Spleen (tissue), 11 donors: ENCODE measurements at regions not wholly inside any gene's neighbourhood (a gene's known extent, or its start where the extent isn't known, plus 50 kb on each side); places are given as distances from the start of the nearest gene placed in this dataset.

Experiments used
- DNase-seq: peaks from one replicate; pipeline ENCODE4 v3.0.0-alpha.2; 2020
- H3K27ac ChIP-seq, 8 donors: fragments of 200-600 bp; sonication (generic) in 7 of 8; 1 replicate in 4 of 8; 2 replicates in 4 of 8; pipeline versions ENCODE4 v1.5.0 to v1.8.0; 2016 to 2021; ENCODE audit warnings: inconsistent platforms in 4 of 8, mild to moderate bottlenecking in 4 of 8, moderate library complexity in 1 of 8
- H3K27me3 ChIP-seq, 7 donors: fragments of 200-600 bp; sonication (generic) in 6 of 7; replicated peaks in 1 of 7; 1 replicate in 4 of 7; 2 replicates in 3 of 7; pipeline versions ENCODE4 v1.5.0 to v1.8.0; 2016 to 2021; ENCODE audit warnings: inconsistent platforms in 3 of 7, mild to moderate bottlenecking in 1 of 7
- H3K36me3 ChIP-seq, 6 donors: fragments of 200-600 bp; sonication (generic) in 5 of 6; 1 replicate in 4 of 6; 2 replicates in 2 of 6; pipeline versions ENCODE4 v1.5.0 to v1.8.0; 2016 to 2021; ENCODE audit warnings: inconsistent platforms in 2 of 6
- H3K4me1 ChIP-seq, 6 donors: fragments of 200-600 bp; sonication (generic) in 5 of 6; 1 replicate in 3 of 6; 2 replicates in 3 of 6; pipeline versions ENCODE4 v1.5.0 to v1.8.0; 2016 to 2021; ENCODE audit warnings: inconsistent platforms in 3 of 6
- H3K4me3 ChIP-seq, 8 donors: fragments of 200-600 bp; sonication (generic) in 7 of 8; 1 replicate in 4 of 8; 2 replicates in 4 of 8; pipeline versions ENCODE4 v1.5.0 to v1.8.0; 2016 to 2021; ENCODE audit warnings: inconsistent platforms in 4 of 8, mild to moderate bottlenecking in 4 of 8, moderate library complexity in 2 of 8
- H3K9me3 ChIP-seq, 8 donors: fragments of 200-600 bp; sonication (generic) in 7 of 8; 1 replicate in 4 of 8; 2 replicates in 4 of 8; pipeline versions ENCODE4 v1.5.0 to v1.8.0; 2016 to 2021; ENCODE audit warnings: inconsistent platforms in 4 of 8
- POLR2A ChIP-seq, 3 donors: fragments of 450-650 bp; IDR thresholded peaks; one replicate each; pipeline ENCODE4 v1.5.1; 2017; ENCODE audit warnings: antibody characterized with exemption in 3 of 3, mild to moderate bottlenecking in 1 of 3
- POLR2AphosphoS5 ChIP-seq, 3 donors: sonication (generic); formaldehyde crosslinking; IDR thresholded peaks; one replicate each; pipeline ENCODE4 v1.5.1; 2017; ENCODE audit warnings: antibody characterized with exemption in 3 of 3
- WGBS, 5 donors: extraction: QIAGEN DNeasy Blood & Tissue Kit in 3 of 5; methylation state at CpG; one replicate each; pipeline versions ENCODE4 v1.1.5 to v1.1.7; 2013 to 2018; 5-methylcytosine and 5-hydroxymethylcytosine counted together
- intact Hi-C: fragments of 100-400 bp; cut with DNase I; formaldehyde crosslinking; loops from one replicate; pipeline ENCODE4 v1.15.0; 2023; ENCODE audit warnings: low total_unique reads
- TF ChIP-seq, protein P1 (sequence below), 11 experiments: fragments of 200-600 bp in 7 of 11; fragments of 450-650 bp in 4 of 11; sonication (generic) in 4 of 11; IDR thresholded peaks in 8 of 11; conservative IDR thresholded peaks in 3 of 11; 1 replicate in 7 of 11; 2 replicates in 4 of 11; pipeline versions ENCODE4 v1.4.0 to v1.8.0; 2016 to 2021; ENCODE audit warnings: antibody characterized with exemption in 11 of 11, inconsistent platforms in 4 of 11, mild to moderate bottlenecking in 1 of 11
- donor health status: healthy with polysubstance abuse.
- donor health status: DM: no; HTN: no; CAD: no; lungs with moderate emphysema.
- donor health status: DM: no; HTN: no; CAD: no.
- donor health status: Bipolar disorder and iron deficiency.
- donor health status: healthy.
- donor health status: DM: no; HTN: no; CAD: no.
- donor health status: DM: yes; HTN: yes; CAD: no.

DNA sequence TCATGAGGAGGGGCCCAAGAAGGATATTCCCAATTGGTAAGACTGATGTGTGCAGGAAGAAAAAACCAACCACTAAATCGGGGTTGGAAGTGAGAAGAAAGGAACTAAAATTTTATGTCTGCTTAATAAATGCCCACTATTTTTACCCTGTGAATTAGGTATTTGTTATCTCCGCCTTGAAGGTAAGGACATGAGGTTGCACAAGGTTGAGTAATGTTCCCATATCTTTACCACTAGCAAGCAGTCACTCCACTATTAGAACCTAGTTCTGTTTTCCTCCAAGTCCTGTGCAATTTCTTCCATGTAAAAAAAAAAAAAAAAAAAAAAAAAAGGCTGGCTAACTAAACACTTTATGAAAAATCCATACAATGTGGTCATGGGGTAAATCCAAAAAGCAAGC, 318.5 kb upstream of the SLCO3A1 start:
- Histone ChIP-seq H3K27me3 (no peaks in the 10 kb centered on the region), H3K27ac (no peak overlapping the region), H3K4me1 (no peaks in the 10 kb centered on the region), H3K4me3 (no peak overlapping the region), H3K36me3 (no peaks in the 10 kb centered on the region), H3K9me3 (no peaks in the 10 kb centered on the region)
- 78 to 93% (median 86%) methylated on average over 2 of the region's 2 CpGs for WGBS, 5 donors
- no peak for DNase-seq
- intact Hi-C loops = no loop called here
- TF ChIP-seq POLR2A (IDR thresholded peaks at IDR 0.05) (no peak), POLR2AphosphoS5 (IDR thresholded peaks at IDR 0.05) (no peak)
- TF ChIP-seq, protein P1, sequence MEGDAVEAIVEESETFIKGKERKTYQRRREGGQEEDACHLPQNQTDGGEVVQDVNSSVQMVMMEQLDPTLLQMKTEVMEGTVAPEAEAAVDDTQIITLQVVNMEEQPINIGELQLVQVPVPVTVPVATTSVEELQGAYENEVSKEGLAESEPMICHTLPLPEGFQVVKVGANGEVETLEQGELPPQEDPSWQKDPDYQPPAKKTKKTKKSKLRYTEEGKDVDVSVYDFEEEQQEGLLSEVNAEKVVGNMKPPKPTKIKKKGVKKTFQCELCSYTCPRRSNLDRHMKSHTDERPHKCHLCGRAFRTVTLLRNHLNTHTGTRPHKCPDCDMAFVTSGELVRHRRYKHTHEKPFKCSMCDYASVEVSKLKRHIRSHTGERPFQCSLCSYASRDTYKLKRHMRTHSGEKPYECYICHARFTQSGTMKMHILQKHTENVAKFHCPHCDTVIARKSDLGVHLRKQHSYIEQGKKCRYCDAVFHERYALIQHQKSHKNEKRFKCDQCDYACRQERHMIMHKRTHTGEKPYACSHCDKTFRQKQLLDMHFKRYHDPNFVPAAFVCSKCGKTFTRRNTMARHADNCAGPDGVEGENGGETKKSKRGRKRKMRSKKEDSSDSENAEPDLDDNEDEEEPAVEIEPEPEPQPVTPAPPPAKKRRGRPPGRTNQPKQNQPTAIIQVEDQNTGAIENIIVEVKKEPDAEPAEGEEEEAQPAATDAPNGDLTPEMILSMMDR (IDR thresholded peaks at IDR 0.05 in 8 of 11, conservative IDR thresholded peaks at IDR 0.05 in 3 of 11) = no peak

DNA sequence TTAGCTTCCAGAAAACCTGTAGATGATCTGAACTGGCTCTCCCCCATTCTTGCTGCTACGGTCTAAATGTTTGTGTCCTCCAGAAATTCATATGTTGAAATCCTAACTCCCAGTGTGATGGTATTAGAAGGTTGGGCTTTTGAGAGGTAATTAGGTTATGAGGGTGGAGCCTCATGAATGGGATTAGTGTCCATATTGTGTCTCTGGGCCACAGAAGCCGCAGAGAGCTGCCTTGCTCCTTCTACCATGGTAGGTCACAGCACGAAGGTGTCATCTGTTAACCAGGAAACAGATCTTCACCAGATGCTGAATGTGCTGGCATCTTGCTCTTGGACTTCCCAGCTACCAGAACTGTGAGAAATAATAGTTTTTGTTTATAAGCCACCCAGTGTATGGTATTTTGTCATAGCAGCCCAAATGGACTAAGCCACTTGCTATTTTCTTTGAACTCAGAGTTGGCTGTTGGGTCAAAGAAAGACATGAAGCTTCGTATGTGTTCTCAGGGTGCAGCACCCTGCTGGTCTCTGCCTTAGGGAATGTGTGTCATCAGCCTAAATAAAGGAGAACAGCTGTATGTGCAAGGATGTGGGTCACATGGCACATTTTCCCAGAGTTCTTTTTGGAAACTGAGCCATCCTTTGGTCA, 317.5 kb upstream of the SLCO3A1 start:
- Histone ChIP-seq H3K4me3 (no peak overlapping the region), H3K27ac (no peak overlapping the region), H3K27me3 (peaks cover 0 to 3% (median 0%) of the 10 kb centered on the region in 7 donors), H3K36me3 (no peaks in the 10 kb centered on the region), H3K9me3 (no peaks in the 10 kb centered on the region), H3K4me1 (no peaks in the 10 kb centered on the region)
- 81 to 90% (median 83%) methylated on average over 3 to 4 of the region's 4 CpGs for WGBS, 5 donors
- intact Hi-C loops = no loop called here
- no peak for TF ChIP-seq POLR2AphosphoS5 (IDR thresholded peaks at IDR 0.05)
- no peak for TF ChIP-seq POLR2A (IDR thresholded peaks at IDR 0.05)
- TF ChIP-seq, protein P1 (IDR thresholded peaks at IDR 0.05 in 8 of 11, conservative IDR thresholded peaks at IDR 0.05 in 3 of 11) = no peak
- DNase-seq = no peak

DNA sequence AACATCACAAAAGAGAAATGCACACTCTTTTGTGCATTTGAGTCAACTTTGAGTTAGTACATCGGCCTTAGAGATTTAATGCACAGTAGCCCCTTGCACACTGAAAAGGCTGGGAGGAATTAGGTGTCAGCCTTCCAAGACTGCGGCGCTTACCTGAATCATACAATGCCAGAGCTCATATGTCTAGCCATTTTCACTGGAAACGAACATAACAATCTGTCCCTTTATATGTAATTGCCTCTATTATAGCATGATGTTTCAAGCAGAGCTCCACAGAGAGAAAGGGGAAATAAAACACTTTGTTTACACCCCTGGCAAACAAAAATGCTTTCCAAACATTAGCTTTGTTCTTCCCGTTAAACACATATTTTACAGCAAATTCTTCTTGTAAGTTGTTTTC, 315.7 kb upstream of the SLCO3A1 start:
- no peak for TF ChIP-seq POLR2AphosphoS5 (IDR thresholded peaks at IDR 0.05)
- no peak for TF ChIP-seq POLR2A (IDR thresholded peaks at IDR 0.05)
- TF ChIP-seq, protein P1 (IDR thresholded peaks at IDR 0.05 in 8 of 11, conservative IDR thresholded peaks at IDR 0.05 in 3 of 11) = no peak
- H3K27ac ChIP-seq = no peak overlapping the region
- 73 to 91% (median 84%) methylated on average over 5 of the region's 5 CpGs for WGBS, 5 donors
- H3K9me3 ChIP-seq = no peaks in the 10 kb centered on the region
- intact Hi-C loops = no loop called here
- DNase-seq = no peak
- peaks cover 0 to 12% (median 0%) of the 10 kb centered on the region in 7 donors for H3K27me3 ChIP-seq
- no peaks in the 10 kb centered on the region for H3K4me1 ChIP-seq
- no peak overlapping the region for H3K4me3 ChIP-seq
- H3K36me3 ChIP-seq = no peaks in the 10 kb centered on the region

DNA sequence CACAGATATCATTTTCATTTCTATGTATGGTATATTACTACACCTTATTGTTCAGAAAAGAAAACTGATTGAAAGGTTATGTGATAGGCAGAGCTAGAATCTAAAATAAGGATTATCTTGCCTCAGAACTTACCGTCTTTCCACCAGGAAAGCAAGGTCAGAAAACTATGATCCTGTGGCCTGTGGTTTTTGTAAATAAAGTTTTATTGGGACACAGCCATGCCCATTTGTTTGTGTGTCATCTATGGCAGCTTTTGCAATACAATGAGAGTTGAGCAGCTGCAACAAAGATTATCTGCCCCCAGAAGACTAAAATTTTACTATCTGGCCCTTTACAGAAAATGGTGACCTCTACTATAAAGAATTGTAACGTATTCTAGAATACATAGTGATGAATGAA, 314.7 kb upstream of the SLCO3A1 start:
- no peak for DNase-seq
- 76 to 87% (median 79%) methylated on average over 2 of the region's 2 CpGs for WGBS, 5 donors

More for the DNA sequence above, 314.7 kb upstream of the SLCO3A1 start:
- no peak overlapping the region for H3K4me3 ChIP-seq
- intact Hi-C loops = no loop called here
- H3K4me1 ChIP-seq = no peaks in the 10 kb centered on the region
- no peaks in the 10 kb centered on the region for H3K9me3 ChIP-seq
- H3K27ac ChIP-seq = no peak overlapping the region
- peaks cover 0 to 12% (median 0%) of the 10 kb centered on the region in 7 donors for H3K27me3 ChIP-seq
- TF ChIP-seq, protein P1 (IDR thresholded peaks at IDR 0.05 in 8 of 11, conservative IDR thresholded peaks at IDR 0.05 in 3 of 11) = no peak
- TF ChIP-seq POLR2AphosphoS5 (IDR thresholded peaks at IDR 0.05) (no peak), POLR2A (IDR thresholded peaks at IDR 0.05) (no peak)
- no peaks in the 10 kb centered on the region for H3K36me3 ChIP-seq
